GM13976 (cell line): ENCODE measurements at regions not wholly inside any gene's neighbourhood (a gene's known extent, or its start where the extent isn't known, plus 50 kb on each side); places are given as distances from the start of the nearest gene placed in this dataset.
"Not testable (repeated sequence)": the region's sequence is repeated elsewhere in the genome, so short reads cannot be mapped to it uniquely, and the experiment has no call there.

ENCODE experiments used
- DNase-seq: peaks from one replicate; pipeline ENCODE4 v3.0.0; 2012; ENCODE audit warnings: low spot score
- CTCF ChIP-seq: IDR thresholded peaks from 2 replicates; pipeline ENCODE4 v1.5.1; 2012; ENCODE audit warnings: borderline replicate concordance, mild to moderate bottlenecking; ENCODE audit not compliant: insufficient read depth; ENCODE audit errors: extremely low read depth, missing control alignments, control extremely low read depth
- in situ Hi-C: fragments of 300-500 bp; cut with MboI; formaldehyde crosslinking; loops from one replicate; pipeline ENCODE4 v1.12.0; 2022; ENCODE audit warnings: low sequenced_read_pairs, mixed read lengths, inconsistent platforms; ENCODE audit not compliant: unreplicated experiment

- in situ Hi-C loops, result no loop called here
- no peak for TF ChIP-seq CTCF
- no peak for DNase-seq
These were observed 327.3 kb upstream of the THBS1 start for GRCh38 chr15:39253552-39253951.

- in situ Hi-C loops, result no loop called here
- TF ChIP-seq CTCF, result no peak
- no peak for DNase-seq
These were observed 326.7 kb upstream of the THBS1 start for GRCh38 chr15:39254181-39254580.

- no peak for DNase-seq
- TF ChIP-seq CTCF, result no peak
- in situ Hi-C loops, result no loop called here
These were observed 325.1 kb upstream of the THBS1 start for GRCh38 chr15:39255760-39256159.

- no peak for TF ChIP-seq CTCF
- in situ Hi-C loops, result no loop called here
- no peak for DNase-seq
These were observed 320.5 kb upstream of the THBS1 start for GRCh38 chr15:39260391-39260790.

GRCh38 chr15:39260791-39261190, 320.1 kb upstream of the THBS1 start:
- in situ Hi-C loops, result no loop called here
- no peak for TF ChIP-seq CTCF
- no peak for DNase-seq

- in situ Hi-C loops, DNase-seq: not testable (repeated sequence)
These were observed 319.3 kb upstream of the THBS1 start for GRCh38 chr15:39261397-39262183.

- DNase-seq, in situ Hi-C loops: not testable (repeated sequence)
These were observed 317.7 kb upstream of the THBS1 start for GRCh38 chr15:39262995-39263772.
